GM20000 (cell line): ENCODE measurements at regions not wholly inside any gene's neighbourhood (a gene's known extent, or its start where the extent isn't known, plus 50 kb on each side); places are given as distances from the start of the nearest gene placed in this dataset.

Experiments used
- DNase-seq: peaks from one replicate; pipeline ENCODE4 v3.0.0; 2012; ENCODE audit warnings: low spot score
- CTCF ChIP-seq: IDR thresholded peaks from 2 replicates; pipeline ENCODE4 v1.5.1; 2012; ENCODE audit warnings: mild to moderate bottlenecking, control low read depth; ENCODE audit errors: extremely low read depth, missing control alignments

- DNase-seq, result no peak
These were observed 318.3 kb downstream of the MDFIC start for GRCh38 chr7:115240242-115240641.

DNA sequence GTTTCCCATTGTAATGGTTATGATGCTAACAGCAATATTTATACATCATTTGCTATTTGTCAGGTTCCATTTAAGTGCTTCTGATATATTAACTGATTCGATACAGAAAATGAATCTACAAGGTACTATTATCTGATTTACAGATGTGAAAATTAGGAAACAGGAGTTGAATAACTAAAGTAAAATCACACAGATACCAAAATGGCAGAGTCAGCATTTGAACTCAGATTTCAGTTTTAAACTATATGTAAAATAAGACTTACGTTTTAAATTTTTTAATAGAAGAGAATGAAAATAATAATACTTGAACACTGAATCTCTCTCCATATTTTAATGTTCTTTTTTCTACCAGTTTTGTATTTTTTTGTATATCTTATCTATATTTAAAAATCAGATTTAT is 313.2 kb downstream of the MDFIC start:
- DNase-seq, result no peak
- TF ChIP-seq CTCF, result no peak

More at GRCh38 chr7:115240242-115240641, 318.3 kb downstream of the MDFIC start:
- TF ChIP-seq CTCF, result no peak

DNA sequence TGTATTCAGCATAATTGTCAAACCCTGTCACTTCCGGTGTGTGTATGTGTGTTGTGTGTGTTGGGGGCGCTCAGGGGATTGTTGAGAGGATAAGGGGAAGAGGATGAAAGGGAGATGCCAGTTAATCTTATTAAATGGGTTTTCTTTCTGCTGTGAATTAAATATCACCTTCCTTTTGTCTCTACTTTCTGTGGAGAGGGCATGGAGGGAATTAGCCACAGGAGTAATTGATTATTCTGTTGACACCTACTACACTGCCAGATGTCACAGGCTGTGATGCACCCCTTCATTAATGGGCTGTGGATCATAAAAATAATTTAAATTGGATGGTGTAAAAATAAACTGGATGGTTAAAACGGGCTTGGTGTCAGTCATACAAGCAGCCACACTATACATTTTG is 311.9 kb downstream of the MDFIC start:
- TF ChIP-seq CTCF, result no peak
- no peak for DNase-seq

DNA sequence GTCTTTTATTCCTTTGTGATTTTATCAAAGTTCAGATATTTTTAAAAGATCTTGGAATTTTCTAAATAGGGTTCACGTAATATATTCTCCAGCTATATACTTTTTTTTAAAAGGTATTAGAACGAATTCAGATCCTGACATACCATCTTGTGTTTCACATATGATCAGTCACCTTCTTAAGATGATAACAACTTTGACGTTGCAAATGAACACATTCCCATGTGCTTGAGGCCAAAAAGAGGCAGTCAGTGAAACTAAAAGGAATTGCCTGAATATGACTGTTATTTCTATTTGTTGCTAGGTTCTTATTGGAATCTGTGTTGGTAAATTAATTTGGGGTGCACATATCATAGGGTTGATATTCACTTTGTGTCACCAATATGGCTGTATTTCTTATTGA is 310.1 kb downstream of the MDFIC start:
- no peak for TF ChIP-seq CTCF
- no peak for DNase-seq

GRCh38 chr7:115230882-115231571 is 309.1 kb downstream of the MDFIC start:
- DNase-seq, result no peak

DNA sequence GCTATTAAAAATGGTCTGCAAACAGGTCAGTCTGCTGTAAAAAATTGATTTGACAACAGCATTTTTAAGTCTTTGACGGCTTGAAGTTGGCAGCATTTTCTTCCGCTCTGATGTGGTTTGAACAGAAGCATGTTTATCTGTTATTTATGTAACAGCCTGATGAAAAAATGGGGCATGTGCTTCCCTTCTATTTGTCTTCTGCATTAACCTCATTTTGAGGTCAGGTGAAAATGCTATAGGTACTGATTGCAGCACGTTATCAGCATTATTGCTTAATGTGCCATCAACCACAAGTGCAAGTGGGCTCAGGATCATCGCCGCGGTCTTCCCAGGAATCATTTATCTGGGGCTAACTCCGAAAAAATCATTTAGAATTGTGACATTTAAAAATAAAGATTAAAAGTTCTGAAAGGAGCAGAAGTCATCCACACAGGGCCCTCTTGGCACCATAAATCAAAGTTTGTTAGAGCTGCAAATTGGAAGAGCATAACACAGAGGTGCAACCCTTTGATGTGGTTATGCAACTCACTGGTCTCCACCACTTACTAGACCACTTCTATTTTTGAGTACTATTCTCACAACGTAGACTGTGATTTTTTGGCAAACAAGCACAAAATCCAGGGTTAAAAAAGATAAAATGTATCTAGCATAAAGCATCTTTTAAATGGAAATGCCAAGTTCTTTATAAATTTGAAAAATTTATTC is 307.7 kb downstream of the MDFIC start:
- TF ChIP-seq CTCF, result no peak
- no peak for DNase-seq

More at GRCh38 chr7:115230882-115231571, 309.1 kb downstream of the MDFIC start:
- TF ChIP-seq CTCF, result no peak

DNA sequence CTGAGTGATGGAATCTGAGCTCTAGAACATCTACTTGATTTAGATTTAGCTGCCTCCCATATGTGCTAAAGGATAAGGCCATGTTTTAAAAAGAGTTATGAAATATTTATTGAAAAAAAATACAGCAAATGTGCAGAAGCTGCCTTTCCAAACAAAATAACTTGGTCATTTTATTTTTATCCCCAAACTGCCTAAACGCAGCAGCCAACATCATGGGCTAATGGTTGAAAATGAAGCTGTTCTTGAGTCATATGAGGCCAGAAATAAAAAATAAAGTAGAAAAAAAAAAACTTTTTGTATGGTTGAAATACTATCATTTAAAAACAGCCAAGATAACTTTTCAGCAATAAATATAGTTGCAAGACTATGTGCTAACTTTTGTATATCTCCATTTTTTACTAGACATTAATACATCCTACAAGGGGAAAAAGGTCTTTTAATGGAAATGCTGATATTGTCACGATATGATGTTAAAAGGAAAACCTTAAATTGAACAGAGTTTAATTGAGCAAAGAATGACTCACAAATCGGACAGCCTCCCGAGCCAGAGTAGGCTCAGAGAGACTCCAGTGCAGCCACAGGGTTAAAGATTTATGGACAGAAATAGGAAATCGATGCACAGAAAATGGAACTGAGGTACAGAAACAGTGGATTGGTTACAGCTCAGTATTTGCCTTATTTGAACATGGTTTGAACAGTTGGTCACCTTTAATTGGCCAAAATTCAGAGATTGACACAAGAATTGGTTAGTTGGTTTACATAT is 305.8 kb downstream of the MDFIC start:
- no peak for TF ChIP-seq CTCF

More for the DNA sequence above, 305.8 kb downstream of the MDFIC start:
- DNase-seq, result no peak
